ENCODE measurements at regions not wholly inside any gene's neighbourhood (a gene's known extent, or its start where the extent isn't known, plus 50 kb on each side); places are given as distances from the start of the nearest gene placed in this dataset.
A peak's percentile ranks its signal among the peaks of the same experiment; 100 is the strongest.
"Not testable (repeated sequence)": the region's sequence is repeated elsewhere in the genome, so short reads cannot be mapped to it uniquely, and the experiment has no call there.

GRCh38 chr4:85106166-85106565 is 139.7 kb upstream of the WDFY3 start:
- no peak for DNase-seq

- DNase-seq, result no peak
Observed at GRCh38 chr4:85106805-85107336, 140.4 kb upstream of the WDFY3 start.

GRCh38 chr4:85107553-85107952 is 141.1 kb upstream of the WDFY3 start:
- no peak for DNase-seq

- no peak for DNase-seq
Observed at GRCh38 chr4:85113706-85114105, 147.2 kb upstream of the WDFY3 start.

- no peak for DNase-seq
Observed at GRCh38 chr4:85114526-85114925, 148.0 kb upstream of the WDFY3 start.

- no peak for DNase-seq
Observed at GRCh38 chr4:85116008-85116407, 149.5 kb upstream of the WDFY3 start.

- no peak for DNase-seq
Observed at GRCh38 chr4:85125688-85126087, 159.2 kb upstream of the WDFY3 start.

- DNase-seq, result no peak
Observed at GRCh38 chr4:85126991-85127591, 160.6 kb upstream of the WDFY3 start.

GRCh38 chr4:85127653-85128052 is 161.2 kb upstream of the WDFY3 start:
- no peak for DNase-seq

GRCh38 chr4:85128246-85129204 is 162.0 kb upstream of the WDFY3 start:
- DNase-seq, result no peak

- not testable (repeated sequence) for DNase-seq
Observed at GRCh38 chr4:85129354-85130125, 163.1 kb upstream of the WDFY3 start.

GRCh38 chr4:85132117-85132516 is 165.6 kb upstream of the WDFY3 start:
- DNase-seq, result no peak

GRCh38 chr4:85132570-85132969 is 166.1 kb upstream of the WDFY3 start:
- no peak for DNase-seq

- not testable (repeated sequence) for DNase-seq
Observed at GRCh38 chr4:85139749-85140148, 173.3 kb upstream of the WDFY3 start.

- DNase-seq, result no peak
Observed at GRCh38 chr4:85142451-85142850, 176.0 kb upstream of the WDFY3 start.

- DNase-seq, result peak; percentile 77
Observed at GRCh38 chr4:85147481-85148076, 181.1 kb upstream of the WDFY3 start.

- peak; percentile 80 for DNase-seq
Observed at GRCh38 chr4:85149676-85150075, 183.2 kb upstream of the WDFY3 start.

GRCh38 chr4:85151371-85151770 is 184.9 kb upstream of the WDFY3 start:
- peak; percentile 54 for DNase-seq

GRCh38 chr4:85151786-85152185 is 185.3 kb upstream of the WDFY3 start:
- peak; percentile 36 for DNase-seq

GRCh38 chr4:85152480-85152879 is 186.0 kb upstream of the WDFY3 start:
- peak; percentile 9 for DNase-seq

- peak; percentile 32 for DNase-seq
Observed at GRCh38 chr4:85153221-85153620, 186.7 kb upstream of the WDFY3 start.

- DNase-seq, result no peak
Observed at GRCh38 chr4:85154591-85154990, 188.1 kb upstream of the WDFY3 start.

All from muscle of arm (tissue), 1 donor.